Stimulated activated CD8-positive, alpha-beta memory T cell treated with anti-CD3 and anti-CD28 coated beads, Interleukin-15, amount 100 ng/mL, for 24 hours (primary cell): ENCODE measurements at regions not wholly inside any gene's neighbourhood (a gene's known extent, or its start where the extent isn't known, plus 50 kb on each side); places are given as distances from the start of the nearest gene placed in this dataset.

Experiments used
- DNase-seq: peaks from one replicate; pipeline ENCODE4 v3.0.0-alpha.2; 2020; ENCODE audit warnings: low read depth

DNA sequence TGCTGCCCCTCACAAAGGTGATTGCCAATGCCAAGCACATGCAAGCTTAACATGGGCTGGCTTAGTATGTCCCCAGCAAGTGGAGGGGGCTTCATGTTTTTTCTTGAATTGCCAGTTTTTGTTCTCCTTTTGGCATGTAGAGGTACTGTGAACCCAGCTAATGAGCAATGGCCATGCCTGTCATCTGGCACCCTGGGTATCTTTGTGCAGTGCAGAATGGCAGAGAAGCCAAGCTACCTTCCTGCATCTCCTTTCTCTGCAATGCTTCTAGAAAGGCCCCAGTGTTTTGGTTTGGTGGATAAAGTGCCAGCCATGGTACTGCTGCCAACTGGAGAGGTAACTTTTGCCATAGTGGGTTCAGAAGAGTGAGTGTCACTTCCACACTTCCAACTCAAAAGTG lies 576.9 kb downstream of the CMPK2 start:
- DNase-seq = no peak

DNA sequence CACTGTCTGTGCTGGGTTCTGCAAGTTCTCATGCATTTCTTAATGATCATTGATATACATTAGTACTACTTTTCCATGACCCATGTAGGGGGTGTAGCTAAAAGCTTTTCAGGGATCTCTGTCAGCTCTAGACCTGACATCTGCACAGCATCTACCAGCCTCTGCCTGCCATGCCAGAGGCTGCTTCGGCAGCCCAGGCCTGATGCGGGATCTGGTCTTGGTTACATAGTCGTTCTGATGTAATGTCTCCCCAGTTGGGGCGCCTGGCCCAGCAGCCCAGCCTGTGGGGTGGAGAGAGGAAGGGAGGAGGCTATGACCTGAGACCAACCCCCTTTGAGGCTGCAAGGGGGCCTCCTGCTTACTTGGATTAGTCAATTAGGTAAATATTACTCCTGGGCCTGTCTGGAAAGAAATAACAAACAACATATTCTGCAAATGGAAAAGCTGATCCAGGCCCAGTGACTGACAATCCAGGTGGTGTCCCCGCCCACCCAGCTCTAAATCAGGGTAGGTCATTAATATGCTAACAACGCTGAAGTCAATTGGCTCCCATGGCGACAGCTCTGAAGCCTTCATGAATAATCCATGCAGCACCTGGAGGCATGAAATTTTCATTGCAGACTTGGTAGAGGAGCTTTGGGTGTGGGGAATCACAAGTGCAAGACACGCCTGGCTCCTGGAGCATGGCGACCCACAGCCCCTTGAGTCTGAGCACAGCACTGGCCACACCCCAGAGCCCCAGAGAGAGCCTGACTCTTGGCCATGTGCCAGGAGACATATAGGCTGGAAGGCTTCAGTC lies 575.3 kb downstream of the CMPK2 start:
- DNase-seq = no peak

DNA sequence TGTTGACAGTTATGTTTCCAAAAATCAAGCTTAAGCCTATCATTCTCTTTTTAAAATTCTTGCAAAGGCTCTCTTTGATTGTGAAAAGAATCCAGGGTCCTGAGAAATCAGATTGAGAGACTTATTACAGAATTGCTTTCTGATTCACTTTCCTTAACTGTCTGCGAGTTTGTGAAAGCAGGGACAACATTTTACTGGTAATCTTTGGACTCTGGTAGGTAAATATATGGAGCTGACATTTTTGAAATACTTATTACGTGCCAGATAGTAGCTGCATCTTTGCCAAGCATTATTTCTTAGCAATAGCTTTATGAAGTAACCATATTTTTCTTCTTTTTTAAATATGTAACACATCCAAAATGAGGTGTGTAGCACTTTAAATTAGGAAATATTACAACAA lies 570.9 kb downstream of the CMPK2 start:
- DNase-seq = no peak

DNA sequence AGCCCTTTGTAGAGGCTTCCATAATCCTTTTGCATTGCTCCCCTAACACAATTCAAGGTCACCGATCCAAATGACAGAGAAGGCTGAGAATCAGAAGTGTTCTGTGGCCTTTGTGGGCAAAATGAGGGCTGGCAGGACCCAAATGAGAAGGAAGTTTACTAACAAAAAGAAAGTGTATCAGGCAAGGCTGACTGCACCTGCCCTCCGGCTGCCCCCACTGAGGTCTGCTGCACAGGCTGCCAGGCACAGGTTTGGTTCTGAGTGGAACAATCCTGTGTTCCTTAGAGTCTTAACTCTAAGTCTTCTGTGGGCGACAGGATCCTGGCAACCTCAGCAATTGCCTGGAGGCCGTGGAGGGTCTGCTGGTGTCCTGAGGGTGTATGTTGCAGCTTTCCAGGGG lies 568.5 kb downstream of the CMPK2 start:
- no peak for DNase-seq

DNA sequence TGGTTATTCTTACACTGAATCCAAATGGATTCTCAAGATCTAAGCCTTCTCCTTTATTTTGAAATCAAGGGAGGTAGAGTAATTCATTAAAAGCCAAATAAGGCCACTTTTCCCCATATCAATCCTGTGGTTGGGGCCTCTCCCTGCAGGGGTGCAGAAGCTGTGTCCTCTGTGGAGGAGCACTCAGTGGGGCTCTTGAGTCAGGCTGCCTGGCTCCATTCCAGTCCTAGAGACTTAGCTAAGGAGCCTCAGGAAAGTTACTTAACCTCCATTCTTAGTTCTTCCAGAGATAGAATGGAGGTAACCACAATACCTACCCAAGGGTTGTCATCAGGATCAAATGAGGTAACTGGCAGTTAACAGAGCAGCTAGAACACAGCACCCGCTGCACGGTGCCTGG lies 564.3 kb downstream of the CMPK2 start:
- DNase-seq = no peak

DNA sequence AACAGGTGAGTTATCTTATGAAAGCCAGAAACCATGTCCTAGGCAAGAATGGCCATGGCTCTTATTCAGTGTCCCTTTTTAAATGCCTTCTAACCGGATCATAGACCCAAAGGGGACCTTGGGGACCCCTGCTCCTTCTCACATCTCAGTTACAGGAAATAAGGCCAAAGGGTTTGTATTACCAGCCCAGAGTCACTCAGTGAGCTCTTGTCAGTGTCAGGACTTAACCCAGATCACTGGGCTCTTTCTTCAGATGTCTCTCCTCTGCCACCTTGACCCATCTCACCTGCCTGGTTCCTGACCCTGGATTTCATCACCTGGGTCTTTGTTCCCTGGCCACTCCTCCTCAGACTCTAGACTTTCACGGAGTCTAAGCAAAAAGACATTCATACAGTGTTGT lies 556.7 kb downstream of the CMPK2 start:
- DNase-seq = no peak

DNA sequence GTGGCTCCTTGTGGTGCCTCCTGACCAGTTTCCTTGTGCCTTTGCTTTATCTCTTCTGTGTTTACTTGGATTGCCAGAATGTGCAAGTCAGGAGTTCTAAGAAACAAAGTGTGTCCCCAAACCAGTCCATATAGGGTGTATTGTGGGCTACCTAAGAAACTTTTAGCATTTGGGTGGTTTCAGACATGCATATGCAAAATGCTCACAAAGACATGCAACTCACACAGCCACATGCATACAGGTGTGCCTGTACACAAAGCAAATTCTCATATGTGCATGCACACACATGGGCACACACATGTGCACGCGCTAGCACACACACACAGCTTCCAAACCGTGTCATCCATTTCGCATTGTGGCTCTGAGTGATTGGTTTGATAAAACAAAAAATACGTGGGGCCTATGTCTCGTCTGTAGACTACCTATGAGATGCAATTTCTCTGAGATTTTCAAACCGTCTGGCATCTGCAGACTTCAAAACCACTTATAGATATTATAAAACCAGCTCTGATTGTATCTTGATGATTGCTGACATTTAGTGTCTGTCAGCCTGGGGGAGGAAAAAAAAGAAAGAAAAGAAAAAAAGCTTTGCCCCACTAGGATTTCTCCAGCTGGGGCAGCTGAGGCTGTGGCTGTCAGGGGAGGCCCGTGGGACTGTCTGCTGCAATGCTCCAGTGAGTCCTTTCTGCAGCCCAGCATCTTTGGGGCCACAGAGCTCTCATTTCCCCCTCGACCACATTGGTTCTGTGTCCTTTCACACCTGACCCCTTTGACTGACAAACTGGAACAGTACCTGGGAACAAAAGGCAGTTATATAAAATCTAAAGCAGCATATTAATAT lies 556.1 kb downstream of the CMPK2 start:
- no peak for DNase-seq

DNA sequence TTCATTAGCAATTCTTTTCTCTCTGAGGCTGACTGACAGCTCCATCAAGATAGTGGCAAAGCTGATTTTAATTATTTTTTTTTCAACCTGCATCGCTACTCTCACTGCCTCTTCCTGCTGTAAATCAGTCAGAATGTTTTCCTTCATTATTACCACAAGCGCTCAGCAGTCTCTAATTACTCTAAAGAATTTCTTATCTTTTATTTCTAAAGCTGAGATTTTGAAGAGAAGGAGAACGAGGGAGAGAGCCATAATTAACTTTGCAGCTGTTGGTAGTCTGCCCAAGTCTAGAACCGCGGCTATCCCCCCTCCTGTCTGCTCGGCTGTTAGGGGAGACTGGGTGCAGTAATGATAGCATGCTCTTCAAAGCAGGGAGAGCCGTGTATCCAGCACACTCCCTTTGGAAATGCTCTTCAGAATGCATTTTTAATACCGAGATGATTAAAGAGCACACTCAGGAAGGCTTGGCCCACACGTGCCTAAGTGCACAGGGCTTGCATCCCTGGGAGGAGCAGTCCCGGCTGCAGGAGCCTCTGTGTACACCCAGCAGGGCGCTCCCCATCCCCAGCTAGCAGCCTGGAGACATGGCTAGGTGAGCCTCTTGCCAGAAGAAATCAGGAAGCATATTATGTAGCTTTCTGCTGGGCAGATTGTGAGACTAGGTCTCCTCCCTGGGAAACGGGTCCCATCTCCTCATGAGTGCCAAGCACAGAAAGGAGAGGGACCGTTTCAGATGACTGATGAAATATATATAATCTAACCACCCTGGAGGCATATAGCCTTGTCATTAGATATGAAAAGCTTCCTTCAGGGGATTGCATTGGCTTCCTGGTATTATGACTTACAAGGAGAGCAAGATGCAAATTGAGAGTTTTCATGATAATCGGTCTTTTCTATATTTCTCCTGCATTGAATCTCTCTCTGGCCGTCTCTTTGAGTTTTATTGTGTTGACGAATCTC lies 555.2 kb downstream of the CMPK2 start:
- DNase-seq = no peak

DNA sequence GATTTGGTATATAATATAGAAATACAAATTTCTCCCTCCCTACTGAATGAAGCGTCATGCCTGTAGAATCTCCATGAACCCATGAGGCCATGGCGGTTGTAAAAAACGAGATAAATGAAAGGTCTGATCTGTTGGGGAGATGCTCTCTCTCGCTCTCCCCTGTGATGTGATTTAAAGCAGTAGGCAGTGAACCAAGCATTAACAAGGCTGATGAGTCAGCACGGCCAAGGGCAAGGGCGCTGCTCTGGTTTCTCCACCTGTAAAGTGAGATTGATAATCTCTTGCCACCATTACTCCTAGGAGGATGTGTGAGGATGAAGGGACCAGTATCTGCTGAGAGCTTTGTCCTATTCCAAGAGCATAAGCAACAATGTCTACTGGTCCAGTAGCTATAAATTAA lies 553.3 kb downstream of the CMPK2 start:
- DNase-seq = no peak

DNA sequence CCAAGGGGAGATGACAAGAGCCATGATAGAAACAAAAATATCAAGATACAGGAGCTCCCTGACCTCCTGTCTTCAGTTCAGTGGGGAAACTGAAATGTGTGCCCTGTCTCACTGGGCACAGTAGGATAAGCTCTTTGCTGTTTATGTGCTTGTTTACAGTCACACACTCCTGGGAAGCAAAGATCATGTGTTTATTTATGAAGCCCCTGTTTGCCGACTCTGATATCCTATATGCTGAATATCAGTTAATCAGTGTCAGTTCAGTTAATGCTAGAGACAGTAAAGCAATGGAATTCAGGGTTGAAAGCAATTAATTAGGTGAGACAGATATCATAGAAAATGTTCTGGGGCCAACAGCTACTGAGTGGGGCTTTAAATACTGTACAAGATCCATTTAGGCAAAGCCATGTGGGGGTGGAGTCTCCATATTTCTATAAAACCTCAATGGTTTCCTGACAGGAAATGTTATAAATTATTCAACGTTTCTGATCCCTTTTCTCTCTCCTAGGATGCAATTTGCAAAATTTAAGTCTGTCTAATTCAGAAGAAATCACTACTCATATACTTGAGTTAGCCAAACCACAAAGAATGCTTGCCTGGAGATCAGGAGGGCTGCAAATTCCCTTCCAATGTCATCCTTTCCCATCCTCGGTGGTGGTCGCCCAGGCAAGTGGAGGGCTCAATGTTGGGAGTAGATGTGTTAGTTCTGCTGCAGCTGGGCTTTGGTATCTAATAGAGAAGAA lies 551.3 kb downstream of the CMPK2 start:
- no peak for DNase-seq

DNA sequence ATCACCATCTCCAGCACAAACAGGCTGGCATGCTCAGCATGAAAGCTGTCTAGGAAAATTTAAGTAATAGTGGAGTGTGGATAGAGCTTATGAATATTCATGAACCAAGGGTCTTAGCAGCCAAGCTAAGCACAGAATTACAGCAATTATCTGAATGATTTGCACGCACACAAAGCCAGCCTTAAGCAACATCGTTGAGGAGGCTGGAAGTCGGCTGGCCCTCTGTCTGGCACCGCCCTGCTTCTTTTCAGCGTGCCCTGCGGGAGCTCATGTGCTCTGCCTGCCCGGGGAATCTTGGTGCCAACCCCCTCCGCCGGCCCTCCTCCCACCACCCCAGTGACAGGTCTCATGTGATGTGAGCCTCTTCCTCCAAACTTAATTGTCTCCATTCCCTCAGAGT lies 540.1 kb downstream of the CMPK2 start:
- no peak for DNase-seq

DNA sequence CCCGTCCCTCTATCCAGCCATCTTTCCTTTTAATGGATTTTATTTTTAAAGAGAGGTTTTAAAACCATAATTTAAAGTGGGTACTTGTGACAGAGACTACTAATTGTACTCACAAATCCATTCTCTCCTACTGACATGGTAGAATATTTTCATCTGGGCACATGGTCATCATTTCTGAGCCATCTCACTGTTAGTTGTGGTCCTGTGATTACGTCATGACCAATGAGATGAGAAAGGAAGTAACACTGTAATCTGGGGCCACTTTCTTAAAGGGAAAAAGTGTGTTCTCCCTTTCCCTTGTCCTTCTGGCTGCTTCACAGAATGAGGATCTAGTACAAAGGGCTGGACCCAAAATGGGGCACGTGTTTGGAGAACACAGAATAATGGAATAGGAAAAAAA lies 538.7 kb downstream of the CMPK2 start:
- DNase-seq = no peak

DNA sequence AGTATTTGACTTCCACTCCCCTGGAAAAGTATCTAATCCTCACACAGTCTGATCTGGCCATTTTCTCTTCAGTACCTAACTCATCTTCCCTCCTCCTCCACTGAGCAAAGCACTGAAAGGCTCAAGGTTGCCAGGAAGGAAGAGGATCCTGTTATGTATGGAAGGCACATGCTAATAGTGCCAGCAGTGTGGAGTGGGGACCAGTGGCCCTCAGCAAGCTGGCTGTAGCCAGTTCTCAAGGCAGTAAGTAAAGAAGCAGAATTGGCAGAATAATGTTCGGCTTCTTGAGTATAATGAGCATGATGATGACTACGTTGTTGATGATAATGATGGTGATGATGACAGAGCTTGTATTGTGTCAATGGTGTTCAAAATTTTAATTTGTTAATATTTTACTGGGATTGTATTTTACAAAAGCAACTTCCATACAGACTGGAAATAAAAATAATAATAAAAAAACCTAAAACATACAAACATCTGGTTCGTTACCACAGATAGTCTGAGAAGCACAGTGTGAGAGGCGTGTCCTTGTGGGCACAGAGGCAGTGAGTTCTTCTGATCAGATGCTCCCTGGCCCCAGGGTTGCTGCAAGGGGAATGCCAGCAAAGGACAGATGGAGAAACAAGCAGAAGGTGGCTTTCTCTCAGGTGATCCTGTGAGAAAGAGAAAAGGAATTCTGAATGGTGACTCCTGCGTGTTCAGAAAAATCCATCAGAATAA lies 528.8 kb downstream of the CMPK2 start:
- DNase-seq = no peak

DNA sequence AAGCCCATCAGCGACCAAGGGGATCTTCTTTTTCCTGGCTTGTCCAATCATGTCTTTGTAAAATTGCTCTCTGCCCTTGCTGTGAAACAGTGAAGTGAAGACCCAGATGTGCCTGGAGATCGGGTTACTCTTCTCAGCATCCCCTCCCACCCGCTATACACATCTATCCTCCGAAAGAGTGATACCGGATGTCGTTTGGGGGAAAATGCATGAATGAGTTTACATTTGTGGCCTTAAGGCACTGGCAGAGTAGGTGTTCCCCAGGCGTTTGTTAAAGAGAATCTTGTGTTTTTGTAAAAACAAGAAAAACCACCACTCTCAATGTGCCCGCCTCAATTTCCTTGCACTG lies 528.3 kb downstream of the CMPK2 start:
- DNase-seq = no peak

DNA sequence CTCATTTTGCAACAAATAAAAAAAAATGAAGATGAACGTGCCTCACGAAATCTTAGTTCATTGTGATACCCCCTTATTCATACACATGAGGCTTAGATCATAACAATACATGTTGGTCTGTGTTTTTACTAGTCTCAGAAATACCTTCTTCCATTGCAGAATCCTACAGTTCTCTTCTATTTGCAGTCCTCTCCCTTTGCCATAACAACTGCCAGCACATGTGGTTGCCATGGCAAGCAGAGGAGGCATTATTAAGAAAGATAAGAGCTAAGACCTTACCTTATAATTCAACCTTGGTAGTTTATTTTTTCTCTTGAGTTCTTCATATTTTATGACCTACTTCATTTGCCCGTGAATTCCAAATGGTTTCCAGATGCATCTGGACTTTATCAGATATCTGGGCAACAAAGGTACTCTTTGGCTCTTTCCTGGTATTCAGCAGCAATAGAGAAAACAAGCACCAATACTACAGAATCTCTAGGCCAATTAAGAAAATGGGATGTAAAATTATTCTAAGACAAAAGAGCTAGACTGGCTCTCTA lies 524.0 kb downstream of the CMPK2 start:
- no peak for DNase-seq

DNA sequence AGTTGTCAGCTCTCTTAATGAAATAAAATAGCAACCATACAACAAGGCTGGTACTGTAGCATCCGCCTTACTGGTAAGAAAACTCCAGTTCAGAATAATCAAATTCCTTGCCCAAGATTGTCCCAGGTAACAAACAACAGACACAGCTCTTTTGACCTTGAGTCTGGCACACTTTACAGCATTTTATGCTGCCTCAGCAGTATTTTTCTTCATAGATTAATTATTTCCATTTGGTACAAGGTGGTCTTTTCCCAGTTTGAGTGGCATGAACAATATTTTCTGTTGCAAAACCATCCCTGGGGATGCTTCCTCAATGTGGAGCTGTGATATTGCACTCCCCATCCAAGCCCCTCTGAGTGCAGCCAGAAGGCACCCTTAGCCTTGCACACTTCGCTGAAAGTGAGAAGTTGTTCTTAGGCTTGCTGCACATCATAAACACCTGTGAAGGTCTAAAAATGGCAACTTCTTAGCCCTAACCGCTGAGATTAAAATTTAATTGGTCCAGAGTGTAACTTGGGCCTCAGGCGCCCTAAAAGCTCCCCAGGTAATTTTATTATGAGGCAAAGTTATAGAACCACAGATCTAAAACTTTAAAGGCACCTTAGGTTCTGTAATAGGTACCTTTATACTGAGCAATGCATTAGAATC lies 523.3 kb downstream of the CMPK2 start:
- no peak for DNase-seq

DNA sequence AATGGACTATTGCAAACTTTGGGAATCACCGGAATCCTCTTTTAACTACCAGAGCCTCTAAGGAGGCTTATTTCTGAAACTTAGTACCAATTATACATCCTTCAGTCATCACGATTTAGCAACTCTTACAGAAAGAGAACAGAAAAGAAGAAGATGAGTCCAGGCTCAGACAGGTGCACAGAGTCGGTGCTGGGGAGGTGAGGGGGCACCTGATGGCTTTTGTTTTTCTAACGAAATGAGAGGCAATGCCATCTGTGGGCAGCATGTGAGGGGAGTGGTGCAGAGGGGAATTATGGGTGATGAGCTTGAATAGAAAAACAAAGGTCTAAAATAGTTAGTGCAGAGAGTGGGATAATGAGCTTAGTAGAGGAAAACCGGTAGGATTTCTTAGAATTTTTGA lies 522.6 kb downstream of the CMPK2 start:
- DNase-seq = no peak

DNA sequence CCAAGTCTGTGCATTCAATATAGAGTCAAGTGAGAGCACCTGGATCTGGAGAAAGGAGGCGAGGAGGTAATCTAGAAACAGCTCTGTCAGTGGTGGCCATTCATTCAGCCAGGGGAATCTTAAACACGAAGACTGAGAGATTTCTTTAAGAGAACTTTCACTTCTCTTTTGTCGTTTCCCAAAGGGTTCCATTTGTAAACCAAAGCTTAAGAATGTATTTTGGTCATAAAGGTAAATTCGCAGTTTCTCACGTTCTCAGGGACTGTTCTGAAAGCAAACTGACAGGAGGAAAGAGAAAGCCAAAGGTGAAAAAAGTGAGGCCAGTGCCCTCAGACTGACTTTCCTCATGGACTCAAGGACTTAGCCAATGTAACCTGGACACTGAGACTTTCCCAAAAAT lies 513.5 kb downstream of the CMPK2 start:
- DNase-seq = no peak

DNA sequence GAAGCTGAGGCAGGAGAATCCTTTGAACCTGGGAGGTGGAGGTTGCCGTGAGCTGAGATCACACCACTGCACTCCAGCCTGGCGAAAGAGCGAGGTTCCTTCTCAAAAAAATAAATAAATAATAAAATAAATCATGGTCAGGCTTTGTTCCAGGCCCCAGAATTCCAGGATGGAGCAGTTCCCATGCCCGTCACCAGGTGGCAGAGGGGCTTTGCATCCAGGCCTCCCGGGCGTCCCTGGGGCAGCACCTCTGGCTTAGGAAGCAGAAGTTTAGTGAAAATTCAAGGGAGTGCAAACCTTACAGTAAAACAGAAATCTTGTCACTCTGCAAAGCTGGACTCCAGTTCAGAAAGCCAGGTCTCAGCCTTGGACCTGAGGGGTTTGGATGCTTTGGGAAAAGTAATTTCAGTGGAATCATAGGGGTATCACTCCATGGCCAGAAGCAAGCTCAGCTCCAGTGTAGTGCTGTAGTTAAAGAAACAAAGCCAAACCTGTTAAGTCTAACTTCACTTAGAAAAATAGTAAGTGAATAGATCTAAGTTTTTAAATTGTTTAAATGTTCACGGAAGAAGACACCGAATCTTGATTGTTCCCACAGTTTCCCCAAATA lies 512.7 kb downstream of the CMPK2 start:
- DNase-seq = no peak

DNA sequence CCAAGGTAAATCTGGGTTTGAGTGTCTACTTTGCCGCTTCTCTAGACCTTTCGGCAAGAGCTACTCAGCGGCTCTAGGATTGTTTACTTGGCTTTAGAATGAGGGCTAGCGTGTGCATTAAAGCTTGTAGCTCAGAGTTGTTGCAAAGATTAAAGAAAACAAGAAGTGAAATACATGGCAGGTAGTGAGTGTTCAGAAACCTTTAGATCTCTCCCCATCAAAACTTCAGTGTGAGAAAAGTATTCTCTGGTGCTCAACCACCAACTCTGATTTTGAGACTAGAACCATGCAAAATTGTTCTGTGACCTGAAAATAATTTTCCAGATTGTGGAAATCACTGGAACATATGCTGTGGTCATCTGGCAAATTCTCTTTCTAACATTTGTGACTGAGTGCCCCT lies 512.0 kb downstream of the CMPK2 start:
- DNase-seq = no peak
